Retinal pigment epithelial cell (primary cell): ENCODE measurements at regions not wholly inside any gene's neighbourhood (a gene's known extent, or its start where the extent isn't known, plus 50 kb on each side); places are given as distances from the start of the nearest gene placed in this dataset.

Source experiments
- DNase-seq: peaks from one replicate; pipeline ENCODE4 v3.0.0-alpha.2; 2010; ENCODE audit warnings: low read depth
- H3K4me3 ChIP-seq: 2 replicates; pipeline ENCODE4 v1.5.1; 2011; ENCODE audit warnings: mild to moderate bottlenecking, low read length, control low read depth, moderate library complexity
- CTCF ChIP-seq: conservative IDR thresholded peaks from 2 replicates; pipeline ENCODE4 v1.5.1; 2011; ENCODE audit warnings: low read depth, low read length, control low read depth, inconsistent platforms

GRCh38 chr1:56309065-56309464 lies 270.3 kb downstream of the PLPP3 start:
- no peak for TF ChIP-seq CTCF
- no peak for DNase-seq
- no peak overlapping the region for H3K4me3 ChIP-seq

GRCh38 chr1:56304975-56305374 lies 274.4 kb downstream of the PLPP3 start:
- no peak for TF ChIP-seq CTCF
- no peak for DNase-seq
- H3K4me3 ChIP-seq: no peak overlapping the region

- no peak for DNase-seq
- H3K4me3 ChIP-seq: no peak overlapping the region
- no peak for TF ChIP-seq CTCF
Measured at GRCh38 chr1:56303805-56304204, 275.6 kb downstream of the PLPP3 start.

- no peak for DNase-seq
- no peak for TF ChIP-seq CTCF
Measured at GRCh38 chr1:56302878-56303277, 276.5 kb downstream of the PLPP3 start.

GRCh38 chr1:56301791-56302190 lies 277.6 kb downstream of the PLPP3 start:
- TF ChIP-seq CTCF: no peak
- H3K4me3 ChIP-seq: no peak overlapping the region
- DNase-seq: peak; percentile 29

More at GRCh38 chr1:56302878-56303277, 276.5 kb downstream of the PLPP3 start:
- H3K4me3 ChIP-seq: no peak overlapping the region

- no peak overlapping the region for H3K4me3 ChIP-seq
- no peak for TF ChIP-seq CTCF
- DNase-seq: no peak
Measured at GRCh38 chr1:56300836-56301235, 278.5 kb downstream of the PLPP3 start.

- no peak for DNase-seq
- no peak for TF ChIP-seq CTCF
- H3K4me3 ChIP-seq: no peak overlapping the region
Measured at GRCh38 chr1:56298866-56299265, 280.5 kb downstream of the PLPP3 start.
